ENCODE measurements at regions not wholly inside any gene's neighbourhood (a gene's known extent, or its start where the extent isn't known, plus 50 kb on each side); places are given as distances from the start of the nearest gene placed in this dataset.

DNA sequence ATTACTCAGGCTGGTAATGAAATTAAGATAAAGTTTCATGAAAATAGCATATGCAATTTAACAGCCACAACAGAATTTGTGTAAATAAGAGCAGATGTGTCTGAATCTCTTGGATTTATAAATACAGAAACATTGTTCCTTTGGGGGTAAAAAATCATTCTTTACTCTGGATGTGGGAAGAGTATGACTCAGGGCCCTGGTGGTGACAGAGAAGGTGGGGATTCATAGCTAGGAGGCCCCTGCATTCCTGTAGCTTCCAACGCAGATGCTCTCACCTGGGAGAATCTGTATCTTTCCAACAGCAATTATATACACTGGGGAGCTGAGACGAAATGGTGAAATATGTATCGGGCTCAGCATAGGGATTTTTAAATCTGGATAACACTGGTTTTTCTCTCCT is 167.6 kb upstream of the CADPS start:
- H3F3A ChIP-seq (ENCODE audit: insufficient read depth, low read length): no peaks in the 10 kb centered on the region
- H2AFZ ChIP-seq (ENCODE audit: low read length): no peak overlapping the region
- no peak overlapping the region for H3K9ac ChIP-seq (ENCODE audit: low read length)
- H3K4me1 ChIP-seq (ENCODE audit: insufficient read depth, low read length, severe bottlenecking): peaks cover 14% of the 10 kb centered on the region
- H3K4me3 ChIP-seq (ENCODE audit: low read depth, low read length, poor library complexity, severe bottlenecking): no peak overlapping the region
- H3K9me2 ChIP-seq (ENCODE audit: low read depth, low read length): no peaks in the 10 kb centered on the region
- H3K27ac ChIP-seq (ENCODE audit: low read depth, low read length, poor library complexity, severe bottlenecking): no peak overlapping the region
- H3K27me3 ChIP-seq (ENCODE audit: insufficient read depth, low read length): no peaks in the 10 kb centered on the region
- peaks cover 3% of the 10 kb centered on the region; the same call in 1 of the 2 replicates for H3K36me3 ChIP-seq (ENCODE audit: insufficient read depth, low read length)
- H3K79me2 ChIP-seq (ENCODE audit: insufficient read depth, low read length): no peaks in the 10 kb centered on the region
- peaks cover 3% of the 10 kb centered on the region; the same call in 1 of the 2 replicates for H3K9me3 ChIP-seq (ENCODE audit: low read length)
- no peaks in the 10 kb centered on the region for H4K20me1 ChIP-seq (ENCODE audit: insufficient read depth, low read length)
- no peak overlapping the region for H3K4me2 ChIP-seq (ENCODE audit: low read length)
- TF ChIP-seq EZH2 (IDR thresholded peaks at IDR 0.05; ENCODE audit: borderline replicate concordance, low read length): no peak
- TF ChIP-seq, protein P1, sequence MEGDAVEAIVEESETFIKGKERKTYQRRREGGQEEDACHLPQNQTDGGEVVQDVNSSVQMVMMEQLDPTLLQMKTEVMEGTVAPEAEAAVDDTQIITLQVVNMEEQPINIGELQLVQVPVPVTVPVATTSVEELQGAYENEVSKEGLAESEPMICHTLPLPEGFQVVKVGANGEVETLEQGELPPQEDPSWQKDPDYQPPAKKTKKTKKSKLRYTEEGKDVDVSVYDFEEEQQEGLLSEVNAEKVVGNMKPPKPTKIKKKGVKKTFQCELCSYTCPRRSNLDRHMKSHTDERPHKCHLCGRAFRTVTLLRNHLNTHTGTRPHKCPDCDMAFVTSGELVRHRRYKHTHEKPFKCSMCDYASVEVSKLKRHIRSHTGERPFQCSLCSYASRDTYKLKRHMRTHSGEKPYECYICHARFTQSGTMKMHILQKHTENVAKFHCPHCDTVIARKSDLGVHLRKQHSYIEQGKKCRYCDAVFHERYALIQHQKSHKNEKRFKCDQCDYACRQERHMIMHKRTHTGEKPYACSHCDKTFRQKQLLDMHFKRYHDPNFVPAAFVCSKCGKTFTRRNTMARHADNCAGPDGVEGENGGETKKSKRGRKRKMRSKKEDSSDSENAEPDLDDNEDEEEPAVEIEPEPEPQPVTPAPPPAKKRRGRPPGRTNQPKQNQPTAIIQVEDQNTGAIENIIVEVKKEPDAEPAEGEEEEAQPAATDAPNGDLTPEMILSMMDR (IDR thresholded peaks at IDR 0.05; ENCODE audit: low read length): no peak

DNA sequence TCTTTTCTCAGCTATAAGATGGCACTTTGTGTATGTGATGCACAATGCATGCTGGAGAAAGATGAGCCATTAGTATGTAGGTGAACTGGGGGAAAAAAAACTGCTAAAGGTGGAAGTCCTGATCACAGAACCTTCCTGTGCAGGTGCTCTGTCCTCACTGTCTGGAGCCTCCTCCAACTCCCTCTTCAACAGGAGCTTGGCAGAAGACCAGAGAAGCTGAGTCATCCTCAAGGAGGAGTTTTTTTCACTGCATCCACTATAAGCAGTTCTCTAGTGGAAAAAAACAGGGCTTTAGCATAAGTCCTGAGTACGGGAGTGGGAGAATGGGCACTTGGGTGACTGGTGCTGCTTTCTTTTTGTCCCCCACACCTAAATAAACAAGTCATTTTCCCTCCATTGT is 168.4 kb upstream of the CADPS start:
- no peak for TF ChIP-seq EZH2 (IDR thresholded peaks at IDR 0.05; ENCODE audit: borderline replicate concordance, low read length)
- TF ChIP-seq, protein P1 (IDR thresholded peaks at IDR 0.05; ENCODE audit: low read length): no peak
- Histone ChIP-seq H3K27ac (ENCODE audit: low read depth, low read length, poor library complexity, severe bottlenecking) (no peak overlapping the region), H3K27me3 (ENCODE audit: insufficient read depth, low read length) (no peaks in the 10 kb centered on the region), H3K9me2 (ENCODE audit: low read depth, low read length) (no peaks in the 10 kb centered on the region), H3K9me3 (ENCODE audit: low read length) (peaks cover 3% of the 10 kb centered on the region; the same call in 1 of the 2 replicates), H3K4me3 (ENCODE audit: low read depth, low read length, poor library complexity, severe bottlenecking) (no peak overlapping the region), H3K4me1 (ENCODE audit: insufficient read depth, low read length, severe bottlenecking) (peaks cover 14% of the 10 kb centered on the region), H4K20me1 (ENCODE audit: insufficient read depth, low read length) (no peaks in the 10 kb centered on the region), H3F3A (ENCODE audit: insufficient read depth, low read length) (no peaks in the 10 kb centered on the region), H3K9ac (ENCODE audit: low read length) (no peak overlapping the region), H3K36me3 (ENCODE audit: insufficient read depth, low read length) (peaks cover 3% of the 10 kb centered on the region; the same call in 1 of the 2 replicates), H3K79me2 (ENCODE audit: insufficient read depth, low read length) (no peaks in the 10 kb centered on the region), H3K4me2 (ENCODE audit: low read length) (no peak overlapping the region), H2AFZ (ENCODE audit: low read length) (no peak overlapping the region)

DNA sequence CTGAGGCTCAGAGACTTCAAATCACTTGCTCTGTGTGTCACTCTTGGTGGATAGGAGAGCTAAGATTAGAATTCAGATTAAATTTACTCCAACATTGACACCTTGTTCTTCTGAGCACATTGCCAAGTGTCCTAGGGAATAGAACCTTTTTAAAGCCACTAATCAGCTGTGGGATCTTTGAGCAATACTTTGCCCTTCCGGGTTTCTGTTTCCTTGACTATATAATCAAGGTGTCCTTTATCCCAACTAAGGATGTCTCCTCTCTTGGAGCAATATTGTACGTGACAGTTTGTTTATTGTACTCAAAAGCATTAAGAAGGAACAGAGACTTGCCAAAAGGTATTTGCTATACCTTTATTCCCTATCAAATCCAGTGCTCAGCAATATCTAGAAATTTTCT is 170.9 kb upstream of the CADPS start:
- Histone ChIP-seq H3K9me2 (ENCODE audit: low read depth, low read length) (no peaks in the 10 kb centered on the region), H2AFZ (ENCODE audit: low read length) (no peak overlapping the region), H3K4me2 (ENCODE audit: low read length) (no peak overlapping the region), H3K27me3 (ENCODE audit: insufficient read depth, low read length) (no peaks in the 10 kb centered on the region), H4K20me1 (ENCODE audit: insufficient read depth, low read length) (no peaks in the 10 kb centered on the region), H3F3A (ENCODE audit: insufficient read depth, low read length) (no peaks in the 10 kb centered on the region), H3K36me3 (ENCODE audit: insufficient read depth, low read length) (peaks cover 3% of the 10 kb centered on the region; the same call in 1 of the 2 replicates), H3K79me2 (ENCODE audit: insufficient read depth, low read length) (no peaks in the 10 kb centered on the region), H3K27ac (ENCODE audit: low read depth, low read length, poor library complexity, severe bottlenecking) (peak overlapping the region; percentile 33), H3K9ac (ENCODE audit: low read length) (no peak overlapping the region), H3K4me3 (ENCODE audit: low read depth, low read length, poor library complexity, severe bottlenecking) (no peak overlapping the region), H3K9me3 (ENCODE audit: low read length) (peaks cover 3% of the 10 kb centered on the region; the same call in 1 of the 2 replicates), H3K4me1 (ENCODE audit: insufficient read depth, low read length, severe bottlenecking) (peaks cover 14% of the 10 kb centered on the region)
- TF ChIP-seq, protein P1 (IDR thresholded peaks at IDR 0.05; ENCODE audit: low read length): no peak
- no peak for TF ChIP-seq EZH2 (IDR thresholded peaks at IDR 0.05; ENCODE audit: borderline replicate concordance, low read length)
